Endodermal cell (in vitro differentiated cells): ENCODE measurements at regions not wholly inside any gene's neighbourhood (a gene's known extent, or its start where the extent isn't known, plus 50 kb on each side); places are given as distances from the start of the nearest gene placed in this dataset.

Experiments used
- DNase-seq: peaks from one replicate; pipeline ENCODE4 v3.0.0-alpha.2; 2017
- H3K27ac ChIP-seq: 2 replicates; pipeline ENCODE4 v1.5.1; 2013; ENCODE audit warnings: mild to moderate bottlenecking, low read depth, low read length, moderate library complexity
- H3K27me3 ChIP-seq: 2 replicates; pipeline ENCODE4 v1.6.1; 2013; ENCODE audit warnings: mild to moderate bottlenecking, low read length, moderate library complexity; ENCODE audit not compliant: insufficient read depth, control insufficient read depth, poor library complexity, severe bottlenecking
- H3K36me3 ChIP-seq: 2 replicates; pipeline ENCODE4 v1.7.0; 2013; ENCODE audit warnings: mild to moderate bottlenecking, low read length, moderate library complexity; ENCODE audit not compliant: control insufficient read depth, insufficient read depth
- H3K4me1 ChIP-seq: one replicate; pipeline ENCODE4 v1.7.0; 2013; ENCODE audit warnings: low read length; ENCODE audit not compliant: control insufficient read depth, insufficient read depth
- H3K4me3 ChIP-seq: 2 replicates; pipeline ENCODE4 v1.5.1; 2013; ENCODE audit warnings: mild to moderate bottlenecking, low read length, moderate library complexity
- H3K9ac ChIP-seq: 2 replicates; pipeline ENCODE4 v1.6.1; 2013; ENCODE audit warnings: mild to moderate bottlenecking, low read length, moderate library complexity; ENCODE audit not compliant: poor library complexity, severe bottlenecking; ENCODE audit errors: extremely low read depth
- H3K9me3 ChIP-seq: 2 replicates; pipeline ENCODE4 v1.6.1; 2013; ENCODE audit warnings: mild to moderate bottlenecking, low read length, moderate library complexity; ENCODE audit not compliant: control insufficient read depth
- H3K27ac Mint-ChIP-seq: 2 replicates; pipeline ENCODE4 v1.8.0; 2020; ENCODE audit warnings: mixed read lengths
- H3K27me3 Mint-ChIP-seq: 2 replicates; pipeline ENCODE4 v1.8.0; 2021; ENCODE audit warnings: mild to moderate bottlenecking, mixed read lengths; ENCODE audit not compliant: insufficient read depth
- H3K36me3 Mint-ChIP-seq: 2 replicates; pipeline ENCODE4 v1.8.0; 2020; ENCODE audit warnings: low read depth, mixed read lengths
- H3K4me1 Mint-ChIP-seq: 2 replicates; pipeline ENCODE4 v1.8.0; 2020; ENCODE audit warnings: mixed read lengths
- H3K4me3 Mint-ChIP-seq: 2 replicates; pipeline ENCODE4 v1.8.0; 2020; ENCODE audit warnings: mild to moderate bottlenecking, moderate library complexity, mixed read lengths
- H3K9me3 Mint-ChIP-seq: 2 replicates; pipeline ENCODE4 v1.8.0; 2020; ENCODE audit warnings: mild to moderate bottlenecking, mixed read lengths
- WGBS, 2 experiments: methylation state at CpG; one replicate each; pipeline versions ENCODE4 v1.1.5 to v1.1.7; 2013; ENCODE audit warnings: missing lambda C conversion rate in 2 of 2, mixed read lengths in 1 of 2; ENCODE audit not compliant: insufficient coverage in 1 of 2, insufficient read length in 1 of 2; 5-methylcytosine and 5-hydroxymethylcytosine counted together
- TF ChIP-seq, protein P1 (sequence below): fragments of 200-600 bp; sonication (generic); conservative IDR thresholded peaks from 2 replicates; pipeline ENCODE4 v1.5.0; 2021; ENCODE audit warnings: antibody characterized with exemption, mild to moderate bottlenecking

DNA sequence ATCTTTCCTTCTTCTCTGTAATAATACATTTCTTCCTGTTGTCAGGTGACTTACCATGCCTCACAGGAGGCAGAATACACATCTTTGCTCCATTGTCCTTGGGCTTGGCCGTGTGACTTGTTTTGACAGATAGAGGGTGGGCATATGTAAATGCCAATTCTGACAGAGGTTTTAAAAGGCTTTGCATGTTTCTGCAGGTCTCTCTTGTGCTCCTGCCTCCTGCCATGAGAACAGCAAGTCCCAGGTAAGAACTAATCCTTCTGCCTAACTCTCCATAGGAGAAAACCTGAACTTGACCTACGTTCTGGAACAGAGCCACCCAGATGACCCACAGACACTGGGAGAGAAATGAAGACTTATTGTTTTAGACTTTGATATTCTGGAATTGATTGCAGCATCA, 88.7 kb upstream of the TNFSF11 start:
- H3K9me3 Mint-ChIP-seq = peaks cover 5% of the 10 kb centered on the region
- no peaks in the 10 kb centered on the region for H3K36me3 Mint-ChIP-seq
- TF ChIP-seq, protein P1, sequence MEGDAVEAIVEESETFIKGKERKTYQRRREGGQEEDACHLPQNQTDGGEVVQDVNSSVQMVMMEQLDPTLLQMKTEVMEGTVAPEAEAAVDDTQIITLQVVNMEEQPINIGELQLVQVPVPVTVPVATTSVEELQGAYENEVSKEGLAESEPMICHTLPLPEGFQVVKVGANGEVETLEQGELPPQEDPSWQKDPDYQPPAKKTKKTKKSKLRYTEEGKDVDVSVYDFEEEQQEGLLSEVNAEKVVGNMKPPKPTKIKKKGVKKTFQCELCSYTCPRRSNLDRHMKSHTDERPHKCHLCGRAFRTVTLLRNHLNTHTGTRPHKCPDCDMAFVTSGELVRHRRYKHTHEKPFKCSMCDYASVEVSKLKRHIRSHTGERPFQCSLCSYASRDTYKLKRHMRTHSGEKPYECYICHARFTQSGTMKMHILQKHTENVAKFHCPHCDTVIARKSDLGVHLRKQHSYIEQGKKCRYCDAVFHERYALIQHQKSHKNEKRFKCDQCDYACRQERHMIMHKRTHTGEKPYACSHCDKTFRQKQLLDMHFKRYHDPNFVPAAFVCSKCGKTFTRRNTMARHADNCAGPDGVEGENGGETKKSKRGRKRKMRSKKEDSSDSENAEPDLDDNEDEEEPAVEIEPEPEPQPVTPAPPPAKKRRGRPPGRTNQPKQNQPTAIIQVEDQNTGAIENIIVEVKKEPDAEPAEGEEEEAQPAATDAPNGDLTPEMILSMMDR = no peak
- DNase-seq = no peak
- no peak overlapping the region for H3K9ac ChIP-seq
- no peak overlapping the region for H3K4me3 ChIP-seq
- no peak overlapping the region for H3K27ac Mint-ChIP-seq
- WGBS, 2 experiments = 89% methylated on average over 2 of the region's 2 CpGs; no CpG with 5 or more reads in 1 of the 2 experiments
- H3K27me3 ChIP-seq = no peaks in the 10 kb centered on the region
- H3K4me1 Mint-ChIP-seq = no peaks in the 10 kb centered on the region
- no peaks in the 10 kb centered on the region for H3K27me3 Mint-ChIP-seq
- H3K9me3 ChIP-seq = peaks cover 6% of the 10 kb centered on the region
- H3K36me3 ChIP-seq = no peaks in the 10 kb centered on the region
- no peaks in the 10 kb centered on the region for H3K4me1 ChIP-seq
- H3K27ac ChIP-seq = no peak overlapping the region
- H3K4me3 Mint-ChIP-seq = no peak overlapping the region

DNA sequence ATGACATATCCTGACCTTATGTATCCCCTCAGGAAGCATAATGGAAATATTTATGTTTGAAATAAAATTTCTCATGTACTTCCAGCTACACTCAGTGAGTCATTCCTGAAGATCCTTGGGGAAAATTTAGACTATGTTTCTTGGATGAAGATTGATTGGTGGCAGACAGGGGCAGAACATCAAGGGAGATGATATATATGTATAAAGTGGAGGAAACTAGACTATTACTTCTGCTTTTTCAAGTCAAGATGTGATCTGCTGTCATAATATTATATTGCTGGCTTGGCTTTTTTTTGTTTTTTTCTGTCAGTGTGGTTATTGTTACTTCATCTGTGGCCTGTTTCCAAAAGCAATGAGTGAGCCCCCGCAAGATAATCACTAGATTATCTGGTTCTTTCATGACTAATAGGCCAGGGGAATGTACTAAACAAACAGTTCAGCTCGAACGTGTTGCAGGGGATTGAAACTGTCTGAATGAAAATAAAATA, 87.2 kb upstream of the TNFSF11 start:
- no peak overlapping the region for H3K27ac ChIP-seq
- peaks cover 6% of the 10 kb centered on the region for H3K9me3 ChIP-seq
- Mint-ChIP-seq H3K36me3 (no peaks in the 10 kb centered on the region), H3K27me3 (no peaks in the 10 kb centered on the region), H3K4me1 (no peaks in the 10 kb centered on the region), H3K27ac (no peak overlapping the region), H3K9me3 (peaks cover 5% of the 10 kb centered on the region), H3K4me3 (no peak overlapping the region)
- H3K36me3 ChIP-seq = no peaks in the 10 kb centered on the region
- no peak overlapping the region for H3K9ac ChIP-seq
- TF ChIP-seq, protein P1 = no peak
- no peaks in the 10 kb centered on the region for H3K27me3 ChIP-seq
- DNase-seq = no peak
- no peak overlapping the region for H3K4me3 ChIP-seq
- 96% methylated on average over 3 of the region's 3 CpGs; no CpG with 5 or more reads in 1 of the 2 experiments for WGBS, 2 experiments
- H3K4me1 ChIP-seq = no peaks in the 10 kb centered on the region

DNA sequence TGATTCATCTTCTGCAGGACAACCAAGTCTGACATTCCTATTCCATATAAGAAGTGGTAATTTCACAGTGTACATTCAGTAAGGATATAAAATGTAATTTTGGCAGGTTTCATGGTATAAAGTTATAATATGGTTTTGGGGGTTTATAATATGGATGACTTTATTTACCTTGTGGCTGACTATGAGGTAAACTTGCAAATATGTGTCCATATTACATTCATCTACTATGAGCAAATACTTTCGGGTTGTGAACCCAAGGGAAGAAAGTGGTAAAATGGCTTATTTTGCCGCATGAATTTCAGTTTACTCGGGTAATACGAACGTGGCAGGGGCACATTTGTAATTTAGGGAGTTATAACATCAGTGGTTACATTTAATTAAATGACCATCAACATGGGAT, 86.7 kb upstream of the TNFSF11 start:
- Histone ChIP-seq H3K36me3 (no peaks in the 10 kb centered on the region), H3K27ac (no peak overlapping the region), H3K4me1 (no peaks in the 10 kb centered on the region), H3K9me3 (peaks cover 6% of the 10 kb centered on the region), H3K9ac (no peak overlapping the region), H3K27me3 (no peaks in the 10 kb centered on the region), H3K4me3 (no peak overlapping the region)
- Mint-ChIP-seq H3K9me3 (peaks cover 5% of the 10 kb centered on the region), H3K27me3 (no peaks in the 10 kb centered on the region), H3K36me3 (no peaks in the 10 kb centered on the region), H3K4me3 (no peak overlapping the region), H3K27ac (no peak overlapping the region), H3K4me1 (no peaks in the 10 kb centered on the region)
- WGBS, 2 experiments = 91 to 100% methylated on average over 4 to 5 of the region's 5 CpGs
- DNase-seq = no peak
- TF ChIP-seq, protein P1 = no peak
